GM12801 (cell line): ENCODE measurements at regions not wholly inside any gene's neighbourhood (a gene's known extent, or its start where the extent isn't known, plus 50 kb on each side); places are given as distances from the start of the nearest gene placed in this dataset.

Experiments
- TF ChIP-seq, protein P1 (sequence below): IDR thresholded peaks from one replicate; pipeline ENCODE4 v1.5.1; 2011; ENCODE audit warnings: control low read depth; ENCODE audit not compliant: insufficient read length; ENCODE audit errors: extremely low read depth

DNA sequence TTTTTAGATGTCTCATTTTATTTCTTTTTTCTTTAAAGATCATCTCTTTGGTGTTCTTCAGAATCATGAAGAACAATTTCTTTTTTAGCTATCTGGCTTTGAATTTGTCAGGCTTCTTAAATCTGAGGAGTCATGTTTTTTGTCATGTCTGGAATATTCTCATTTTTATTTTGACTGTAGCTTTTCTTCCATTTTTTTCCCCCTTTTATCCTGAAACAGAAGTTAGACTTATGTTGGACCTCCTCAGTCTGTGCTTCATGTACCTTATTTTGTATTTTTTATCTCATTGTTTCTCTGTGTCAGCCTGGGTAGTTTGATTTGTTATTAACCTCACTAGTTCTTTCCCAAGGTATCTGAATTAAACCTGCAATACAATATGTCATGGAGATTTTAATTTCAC, 319.2 kb upstream of the ADGRL4 start:
- TF ChIP-seq, protein P1, sequence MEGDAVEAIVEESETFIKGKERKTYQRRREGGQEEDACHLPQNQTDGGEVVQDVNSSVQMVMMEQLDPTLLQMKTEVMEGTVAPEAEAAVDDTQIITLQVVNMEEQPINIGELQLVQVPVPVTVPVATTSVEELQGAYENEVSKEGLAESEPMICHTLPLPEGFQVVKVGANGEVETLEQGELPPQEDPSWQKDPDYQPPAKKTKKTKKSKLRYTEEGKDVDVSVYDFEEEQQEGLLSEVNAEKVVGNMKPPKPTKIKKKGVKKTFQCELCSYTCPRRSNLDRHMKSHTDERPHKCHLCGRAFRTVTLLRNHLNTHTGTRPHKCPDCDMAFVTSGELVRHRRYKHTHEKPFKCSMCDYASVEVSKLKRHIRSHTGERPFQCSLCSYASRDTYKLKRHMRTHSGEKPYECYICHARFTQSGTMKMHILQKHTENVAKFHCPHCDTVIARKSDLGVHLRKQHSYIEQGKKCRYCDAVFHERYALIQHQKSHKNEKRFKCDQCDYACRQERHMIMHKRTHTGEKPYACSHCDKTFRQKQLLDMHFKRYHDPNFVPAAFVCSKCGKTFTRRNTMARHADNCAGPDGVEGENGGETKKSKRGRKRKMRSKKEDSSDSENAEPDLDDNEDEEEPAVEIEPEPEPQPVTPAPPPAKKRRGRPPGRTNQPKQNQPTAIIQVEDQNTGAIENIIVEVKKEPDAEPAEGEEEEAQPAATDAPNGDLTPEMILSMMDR = no peak

DNA sequence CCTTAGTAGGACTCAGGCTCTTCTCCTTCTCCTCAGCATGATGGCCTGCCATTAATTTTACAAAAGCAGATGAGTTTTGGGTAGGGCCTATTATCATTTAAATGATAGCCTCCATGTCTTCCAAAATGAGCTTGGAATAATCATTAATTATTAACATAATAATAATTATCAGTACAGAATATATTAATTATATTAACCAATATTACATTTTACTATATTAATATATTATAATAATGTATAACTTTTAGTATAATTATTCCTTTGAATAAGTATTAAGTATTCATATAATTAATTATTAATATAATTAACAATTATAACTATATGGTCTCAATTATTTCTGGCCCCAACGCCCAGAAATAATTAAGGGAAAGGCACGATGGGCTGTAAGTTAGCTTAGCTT, 318.6 kb upstream of the ADGRL4 start:
- TF ChIP-seq, protein P1 = no peak

DNA sequence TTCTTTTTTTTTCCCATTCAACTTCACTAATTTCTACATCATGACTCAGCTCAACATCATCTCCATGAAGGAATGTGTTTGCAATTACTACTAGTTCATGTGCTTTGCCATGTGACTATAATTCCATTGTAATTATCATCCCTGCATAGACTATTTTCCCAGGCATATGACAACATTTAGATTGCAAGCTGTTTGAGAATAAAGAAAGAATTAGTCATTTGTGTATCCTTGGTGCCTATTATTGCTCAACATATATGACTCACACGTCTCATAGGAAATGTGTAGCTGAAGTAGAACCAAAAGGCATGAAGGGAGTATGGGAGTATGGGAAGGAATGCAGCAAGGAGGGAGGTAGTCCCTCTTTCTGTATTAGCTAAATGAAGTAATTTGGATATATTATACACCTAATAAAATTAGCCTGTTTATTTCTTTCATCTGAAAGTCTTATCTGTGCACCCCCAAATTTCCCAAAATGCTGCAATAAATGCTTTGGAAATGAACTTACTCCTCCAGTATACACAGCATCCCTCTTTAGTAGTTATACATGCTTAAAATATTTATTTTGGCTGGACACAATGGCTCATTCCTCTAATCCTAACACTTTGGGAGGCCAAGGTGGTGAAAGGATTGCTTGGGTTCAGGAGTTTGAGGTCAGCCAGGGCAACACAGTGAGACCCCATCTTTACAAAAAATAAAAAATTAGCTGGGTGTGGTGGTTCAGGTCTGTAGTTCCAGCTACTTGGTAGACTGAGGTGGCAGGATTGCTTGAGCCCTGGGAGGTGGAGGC, 316.9 kb upstream of the ADGRL4 start:
- TF ChIP-seq, protein P1 = no peak

DNA sequence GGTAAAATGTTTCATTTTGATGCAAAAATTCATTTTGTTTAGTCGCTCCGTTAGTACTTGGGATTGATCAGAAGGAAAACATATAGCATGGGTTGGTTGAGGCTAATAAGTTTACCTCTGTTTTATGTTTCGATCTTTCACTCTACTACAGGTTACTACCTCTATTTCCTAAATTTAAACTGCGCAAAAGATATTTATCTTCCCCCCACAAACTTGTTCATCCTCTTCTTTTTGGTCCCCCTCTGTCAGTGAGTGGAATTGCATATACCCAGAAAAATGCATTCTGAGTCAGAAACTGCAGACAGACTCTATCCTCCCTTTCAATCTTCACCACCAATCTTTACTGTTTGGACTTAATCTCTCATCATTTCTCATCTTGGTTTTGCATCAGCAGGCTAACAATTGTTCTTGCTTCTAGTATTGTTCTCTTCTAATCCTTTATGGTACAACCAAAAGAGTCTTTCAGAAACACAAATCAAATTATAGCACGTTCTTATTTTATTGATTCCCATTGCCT, 316.0 kb upstream of the ADGRL4 start:
- TF ChIP-seq, protein P1 = no peak

DNA sequence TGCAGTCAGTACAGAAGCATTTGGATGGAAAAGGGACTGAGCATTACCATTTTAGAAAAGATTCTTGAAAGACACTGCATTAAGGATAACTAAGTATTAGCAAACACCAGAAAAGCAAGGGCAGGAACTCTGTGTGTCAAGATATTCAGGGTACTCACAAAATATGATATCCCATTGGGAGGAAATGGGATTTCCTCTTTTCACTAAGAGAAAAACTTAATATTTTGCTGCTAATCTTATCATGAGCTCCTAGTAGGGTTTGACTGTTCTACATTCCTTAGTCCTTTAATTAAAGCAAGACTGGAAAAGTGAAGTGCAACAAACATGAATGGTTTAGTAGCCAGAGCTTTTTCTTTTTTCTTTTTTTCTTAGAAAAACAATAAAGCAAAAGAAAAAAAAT, 305.9 kb upstream of the ADGRL4 start:
- TF ChIP-seq, protein P1 = no peak

DNA sequence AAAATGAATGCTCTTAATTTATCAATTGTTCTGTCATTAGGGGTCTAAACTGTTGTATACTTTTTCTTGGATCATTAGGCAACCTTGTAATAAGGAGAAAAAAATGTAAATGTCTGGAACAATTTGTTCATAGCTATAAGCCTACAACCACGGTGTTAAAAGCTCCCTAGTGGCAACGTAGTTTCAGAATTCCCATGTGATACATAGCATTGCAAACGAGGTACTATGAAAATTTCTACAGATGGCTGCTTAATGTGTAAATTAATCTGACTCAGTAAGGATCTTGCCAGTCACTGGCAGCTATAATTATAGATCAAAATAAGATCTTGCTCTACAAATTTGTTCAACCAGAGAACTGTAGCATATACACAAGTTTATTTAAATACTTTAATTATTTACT, 304.1 kb upstream of the ADGRL4 start:
- TF ChIP-seq, protein P1 = no peak

DNA sequence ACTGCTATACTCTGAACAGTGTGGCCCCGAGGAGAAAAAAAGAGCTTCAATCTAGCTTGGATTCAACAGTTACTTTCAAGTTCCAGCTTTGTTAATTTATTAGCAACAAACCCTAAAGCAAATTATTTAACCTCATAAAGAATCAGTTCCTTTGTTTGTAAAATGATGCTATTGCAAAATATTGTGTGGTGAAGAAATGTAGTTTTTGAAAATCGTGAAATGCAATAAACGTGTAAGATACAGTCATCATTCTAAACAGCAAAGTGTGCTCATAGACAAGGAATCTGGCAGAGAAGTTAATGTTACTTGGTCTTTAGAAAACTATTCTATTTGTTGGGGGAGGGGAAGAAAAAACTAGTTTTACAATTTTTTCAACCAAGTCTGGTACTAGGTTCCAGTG, 297.6 kb upstream of the ADGRL4 start:
- TF ChIP-seq, protein P1 = no peak
